Activated CD4-positive, alpha-beta T cell treated with anti-CD3 and anti-CD28 coated beads for 4 hours (primary cell): ENCODE measurements at regions not wholly inside any gene's neighbourhood (a gene's known extent, or its start where the extent isn't known, plus 50 kb on each side); places are given as distances from the start of the nearest gene placed in this dataset.
"Not testable (repeated sequence)": the region's sequence is repeated elsewhere in the genome, so short reads cannot be mapped to it uniquely, and the experiment has no call there.

Source experiments
- DNase-seq, 2 donors: peaks; one replicate each; pipeline ENCODE4 v3.0.0-alpha.2; 2020

- DNase-seq, result not testable (repeated sequence)
Measured at GRCh38 chr13:62379241-62379640, 963.6 kb upstream of the PCDH20 start.

- no peak for DNase-seq
Measured at GRCh38 chr13:62377838-62378237, 962.2 kb upstream of the PCDH20 start.

GRCh38 chr13:62375653-62376052, 960.0 kb upstream of the PCDH20 start:
- DNase-seq, result no peak

GRCh38 chr13:62371737-62372136, 956.1 kb upstream of the PCDH20 start:
- DNase-seq, result no peak

- not testable (repeated sequence) for DNase-seq
Measured at GRCh38 chr13:62367971-62368370, 952.3 kb upstream of the PCDH20 start.

GRCh38 chr13:62360609-62361008, 945.0 kb upstream of the PCDH20 start:
- DNase-seq, result no peak

- no peak for DNase-seq
Measured at GRCh38 chr13:62358646-62358932, 942.9 kb upstream of the PCDH20 start.

- DNase-seq, result no peak
Measured at GRCh38 chr13:62357887-62358645, 942.4 kb upstream of the PCDH20 start.

- no peak for DNase-seq
Measured at GRCh38 chr13:62356977-62357376, 941.3 kb upstream of the PCDH20 start.

GRCh38 chr13:62337109-62337880, 921.6 kb upstream of the PCDH20 start:
- DNase-seq, result no peak

GRCh38 chr13:62336507-62336906, 920.9 kb upstream of the PCDH20 start:
- no peak for DNase-seq

- DNase-seq, result no peak
Measured at GRCh38 chr13:62333466-62333865, 917.8 kb upstream of the PCDH20 start.

GRCh38 chr13:62331384-62331783, 915.7 kb upstream of the PCDH20 start:
- DNase-seq, result no peak

GRCh38 chr13:62327367-62327766, 911.7 kb upstream of the PCDH20 start:
- no peak for DNase-seq

GRCh38 chr13:62324842-62325241, 909.2 kb upstream of the PCDH20 start:
- no peak for DNase-seq

- DNase-seq, result no peak
Measured at GRCh38 chr13:62321895-62322294, 906.2 kb upstream of the PCDH20 start.

GRCh38 chr13:62321139-62321538, 905.5 kb upstream of the PCDH20 start:
- DNase-seq, result no peak

GRCh38 chr13:62320129-62321108, 904.8 kb upstream of the PCDH20 start:
- DNase-seq, result no peak

GRCh38 chr13:62309904-62310303, 894.3 kb upstream of the PCDH20 start:
- DNase-seq, result no peak

- DNase-seq, result no peak
Measured at GRCh38 chr13:62305756-62306155, 890.1 kb upstream of the PCDH20 start.

- no peak for DNase-seq
Measured at GRCh38 chr13:62302341-62302740, 886.7 kb upstream of the PCDH20 start.

GRCh38 chr13:62299988-62300387, 884.3 kb upstream of the PCDH20 start:
- no peak for DNase-seq

GRCh38 chr13:62296812-62297211, 881.2 kb upstream of the PCDH20 start:
- DNase-seq, result no peak
